Hematopoietic multipotent progenitor cell treated with erythropoietin and hydrocortisone succinate and interleukin-3 and kit ligand, for 6 days (in vitro differentiated cells): ENCODE measurements at regions not wholly inside any gene's neighbourhood (a gene's known extent, or its start where the extent isn't known, plus 50 kb on each side); places are given as distances from the start of the nearest gene placed in this dataset.

Experiments
- DNase-seq: peaks from one replicate; pipeline ENCODE4 v3.0.0-alpha.2; 2015

DNA sequence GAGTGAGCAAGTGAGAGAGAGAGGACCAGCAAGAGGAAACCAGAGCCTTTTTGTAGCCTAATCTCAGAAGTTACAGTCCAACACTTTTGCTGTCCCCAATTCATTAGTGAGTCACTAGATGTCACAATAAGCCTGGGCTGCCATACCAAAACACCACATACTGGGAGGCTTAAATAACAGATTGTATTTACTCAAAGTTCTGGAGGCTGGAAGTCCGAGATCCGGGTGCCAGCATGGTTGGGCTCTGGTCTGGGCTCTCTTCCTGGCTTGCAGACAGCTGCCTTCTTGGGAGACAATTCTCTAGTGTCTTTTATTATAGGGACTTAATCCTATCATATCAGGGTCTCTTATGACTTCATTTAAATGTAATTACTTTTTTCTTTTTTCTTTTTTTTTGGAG lies 50.7 kb upstream of the FERMT1 start:
- no peak for DNase-seq
